Uterus (tissue), 3 donors: ENCODE measurements at regions not wholly inside any gene's neighbourhood (a gene's known extent, or its start where the extent isn't known, plus 50 kb on each side); places are given as distances from the start of the nearest gene placed in this dataset.
"Not testable (repeated sequence)": the region's sequence is repeated elsewhere in the genome, so short reads cannot be mapped to it uniquely, and the experiment has no call there.

Experiments used
- DNase-seq, 2 donors: peaks; one replicate each; pipeline ENCODE4 v3.0.0-alpha.2; 2019 to 2020
- H3K27ac ChIP-seq, 2 donors: fragments of 200-600 bp; sonication (generic); 1 replicate in 1 of 2; 2 replicates in 1 of 2; pipeline ENCODE4 v1.5.1; 2016 to 2018
- H3K27me3 ChIP-seq, 2 donors: fragments of 200-600 bp; sonication (generic); one replicate each; pipeline ENCODE4 v1.5.1; 2018 to 2019; ENCODE audit warnings: control low read depth in 1 of 2
- H3K36me3 ChIP-seq, 2 donors: fragments of 200-600 bp; sonication (generic); one replicate each; pipeline ENCODE4 v1.5.1; 2019; ENCODE audit warnings: control low read depth in 1 of 2
- H3K4me1 ChIP-seq, 2 donors: fragments of 200-600 bp; sonication (generic); one replicate each; pipeline ENCODE4 v1.5.1; 2018 to 2019; ENCODE audit warnings: control low read depth in 1 of 2
- H3K4me3 ChIP-seq, 2 donors: fragments of 200-600 bp; sonication (generic); 1 replicate in 1 of 2; 2 replicates in 1 of 2; pipeline ENCODE4 v1.5.1; 2018 to 2019; ENCODE audit warnings: mild to moderate bottlenecking in 1 of 2
- H3K9me3 ChIP-seq, 2 donors: fragments of 200-600 bp; sonication (generic); one replicate each; pipeline ENCODE4 v1.5.1; 2019; ENCODE audit warnings: control low read depth in 1 of 2
- CTCF ChIP-seq, 4 experiments: fragments of 200-600 bp in 2 of 4; fragments of 450-650 bp in 2 of 4; sonication (generic) in 2 of 4; IDR thresholded peaks; one replicate each; pipeline ENCODE4 v1.5.1; 2016 to 2019; ENCODE audit warnings: antibody characterized with exemption in 4 of 4, mild to moderate bottlenecking in 2 of 4, moderate library complexity in 1 of 4
- POLR2A ChIP-seq, 2 donors: fragments of 450-650 bp; IDR thresholded peaks; one replicate each; pipeline ENCODE4 v1.6.1; 2016; ENCODE audit warnings: antibody characterized with exemption in 2 of 2, mild to moderate bottlenecking in 1 of 2, moderate library complexity in 1 of 2
- intact Hi-C: fragments of 100-400 bp; cut with DNase I; formaldehyde crosslinking; loops from one replicate; pipeline ENCODE4 v1.15.1; 2023; ENCODE audit warnings: low total_unique reads
- donor health status: DM: yes; HTN: yes; CAD: no.

GRCh38 chr1:170807432-170807831, 127.9 kb upstream of the MROH9 start:
- TF ChIP-seq POLR2A (IDR thresholded peaks at IDR 0.05) (no peak), CTCF (IDR thresholded peaks at IDR 0.05) (no peak)
- no peak for DNase-seq
- H3K27me3 ChIP-seq = no peaks in the 10 kb centered on the region
- H3K4me1 ChIP-seq = no peaks in the 10 kb centered on the region
- intact Hi-C loops = no loop called here
- H3K4me3 ChIP-seq = no peak overlapping the region
- H3K27ac ChIP-seq = no peak overlapping the region
- H3K36me3 ChIP-seq = no peaks in the 10 kb centered on the region
- H3K9me3 ChIP-seq = no peaks in the 10 kb centered on the region

- no peaks in the 10 kb centered on the region for H3K27me3 ChIP-seq
- H3K36me3 ChIP-seq = no peaks in the 10 kb centered on the region
- DNase-seq = no peak
- no peak overlapping the region for H3K4me3 ChIP-seq
- H3K27ac ChIP-seq = no peak overlapping the region
- H3K4me1 ChIP-seq = no peaks in the 10 kb centered on the region
- intact Hi-C loops = no loop called here
- TF ChIP-seq CTCF (IDR thresholded peaks at IDR 0.05) (no peak), POLR2A (IDR thresholded peaks at IDR 0.05) (no peak)
- H3K9me3 ChIP-seq = no peaks in the 10 kb centered on the region
Observed at GRCh38 chr1:170808216-170808885, 127.0 kb upstream of the MROH9 start.

- H3K4me1 ChIP-seq, H3K4me3 ChIP-seq, H3K27me3 ChIP-seq, H3K27ac ChIP-seq, intact Hi-C loops, H3K36me3 ChIP-seq, DNase-seq, H3K9me3 ChIP-seq: not testable (repeated sequence)
Observed at GRCh38 chr1:170811013-170811412, 124.3 kb upstream of the MROH9 start.

- no peak overlapping the region for H3K27ac ChIP-seq
- no peaks in the 10 kb centered on the region for H3K4me1 ChIP-seq
- no peaks in the 10 kb centered on the region for H3K27me3 ChIP-seq
- intact Hi-C loops = no loop called here
- no peak for DNase-seq
- no peak for TF ChIP-seq CTCF (IDR thresholded peaks at IDR 0.05)
- no peak for TF ChIP-seq POLR2A (IDR thresholded peaks at IDR 0.05)
- H3K36me3 ChIP-seq = no peaks in the 10 kb centered on the region
- H3K9me3 ChIP-seq = no peaks in the 10 kb centered on the region
- H3K4me3 ChIP-seq = no peak overlapping the region
Observed at GRCh38 chr1:170819781-170820180, 115.6 kb upstream of the MROH9 start.

- H3K36me3 ChIP-seq = no peaks in the 10 kb centered on the region
- intact Hi-C loops = no loop called here
- no peak for DNase-seq
- no peaks in the 10 kb centered on the region for H3K9me3 ChIP-seq
- H3K27me3 ChIP-seq = no peaks in the 10 kb centered on the region
- H3K4me1 ChIP-seq = no peaks in the 10 kb centered on the region
- no peak overlapping the region for H3K4me3 ChIP-seq
- no peak for TF ChIP-seq CTCF (IDR thresholded peaks at IDR 0.05)
- no peak overlapping the region for H3K27ac ChIP-seq
Observed at GRCh38 chr1:170823120-170823519, 112.2 kb upstream of the MROH9 start.

- Histone ChIP-seq H3K9me3 (no peaks in the 10 kb centered on the region), H3K36me3 (no peaks in the 10 kb centered on the region), H3K4me1 (no peaks in the 10 kb centered on the region), H3K27ac (no peak overlapping the region), H3K4me3 (no peak overlapping the region), H3K27me3 (no peaks in the 10 kb centered on the region)
- TF ChIP-seq POLR2A (IDR thresholded peaks at IDR 0.05) (no peak), CTCF (IDR thresholded peaks at IDR 0.05) (no peak)
- intact Hi-C loops = no loop called here
- DNase-seq = no peak
Observed at GRCh38 chr1:170831276-170831675, 104.1 kb upstream of the MROH9 start.
